ENCODE measurements at regions not wholly inside any gene's neighbourhood (a gene's known extent, or its start where the extent isn't known, plus 50 kb on each side); places are given as distances from the start of the nearest gene placed in this dataset.

DNA sequence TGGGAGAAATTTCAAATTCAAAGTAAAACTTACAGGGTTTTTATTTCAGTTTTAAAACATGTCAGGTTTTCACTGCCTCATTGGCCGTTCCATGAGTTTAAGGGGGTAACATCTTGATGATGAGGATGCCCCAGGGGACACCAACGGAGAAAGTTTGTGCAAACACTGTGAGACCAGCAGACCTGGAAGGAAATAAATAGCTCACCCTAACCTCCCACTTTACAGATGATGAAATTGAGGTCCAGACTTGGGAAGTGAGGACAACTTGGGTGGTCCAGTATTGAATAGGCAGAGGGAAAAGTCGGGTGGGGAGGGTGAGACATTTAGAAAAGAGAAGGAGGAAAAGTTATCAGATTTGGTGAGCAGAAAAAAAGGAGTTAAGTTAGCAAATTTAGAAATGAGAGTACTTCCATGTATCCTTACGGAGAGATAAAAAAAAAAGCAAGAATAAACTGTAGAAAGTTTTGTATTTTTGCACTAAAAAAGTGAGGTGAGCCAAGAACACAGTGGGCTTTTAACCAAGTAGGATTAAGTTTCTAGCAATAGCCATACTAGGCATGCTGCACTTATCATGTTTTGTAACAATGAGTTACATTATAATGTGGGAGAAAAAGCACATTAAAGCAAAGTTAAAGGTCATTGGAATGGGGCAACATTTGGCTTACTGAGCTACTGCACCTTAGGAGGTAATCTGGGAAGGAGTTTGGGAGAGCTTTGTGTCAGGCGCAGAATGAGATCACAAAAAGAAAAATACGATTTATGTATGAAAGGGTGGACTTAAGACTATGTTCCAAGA is 125.1 kb downstream of the GAS1 start:
- Histone ChIP-seq H4K20me1 (ENCODE audit: control insufficient read depth, insufficient read depth, low read depth, low read length) (no peaks in the 10 kb centered on the region), H3K9me3 (ENCODE audit: control insufficient read depth, insufficient read depth, low read length) (no peaks in the 10 kb centered on the region; the same call in 1 of the 2 replicates), H3K4me2 (ENCODE audit: low read length) (no peak overlapping the region), H3K79me2 (ENCODE audit: control insufficient read depth, low read length) (no peaks in the 10 kb centered on the region), H3F3A (ENCODE audit: control insufficient read depth, insufficient read depth) (no peaks in the 10 kb centered on the region), H3K9me2 (replicated peaks; ENCODE audit: control insufficient read depth, low read length) (no peaks in the 10 kb centered on the region), H3K4me1 (ENCODE audit: control insufficient read depth, low read length) (no peaks in the 10 kb centered on the region), H3K36me3 (ENCODE audit: control insufficient read depth, low read length) (no peaks in the 10 kb centered on the region), H3K4me3 (ENCODE audit: low read length) (no peak overlapping the region), H3K27me3 (ENCODE audit: control insufficient read depth, low read length) (no peaks in the 10 kb centered on the region), H3K27ac (ENCODE audit: low read depth, low read length) (no peak overlapping the region)
- TF ChIP-seq EZH2phosphoT487 (IDR thresholded peaks at IDR 0.05; ENCODE audit: borderline replicate concordance, low read length) (no peak), CTCF (IDR thresholded peaks at IDR 0.05; ENCODE audit: low read depth, low read length, poor library complexity, severe bottlenecking) (no peak)

DNA sequence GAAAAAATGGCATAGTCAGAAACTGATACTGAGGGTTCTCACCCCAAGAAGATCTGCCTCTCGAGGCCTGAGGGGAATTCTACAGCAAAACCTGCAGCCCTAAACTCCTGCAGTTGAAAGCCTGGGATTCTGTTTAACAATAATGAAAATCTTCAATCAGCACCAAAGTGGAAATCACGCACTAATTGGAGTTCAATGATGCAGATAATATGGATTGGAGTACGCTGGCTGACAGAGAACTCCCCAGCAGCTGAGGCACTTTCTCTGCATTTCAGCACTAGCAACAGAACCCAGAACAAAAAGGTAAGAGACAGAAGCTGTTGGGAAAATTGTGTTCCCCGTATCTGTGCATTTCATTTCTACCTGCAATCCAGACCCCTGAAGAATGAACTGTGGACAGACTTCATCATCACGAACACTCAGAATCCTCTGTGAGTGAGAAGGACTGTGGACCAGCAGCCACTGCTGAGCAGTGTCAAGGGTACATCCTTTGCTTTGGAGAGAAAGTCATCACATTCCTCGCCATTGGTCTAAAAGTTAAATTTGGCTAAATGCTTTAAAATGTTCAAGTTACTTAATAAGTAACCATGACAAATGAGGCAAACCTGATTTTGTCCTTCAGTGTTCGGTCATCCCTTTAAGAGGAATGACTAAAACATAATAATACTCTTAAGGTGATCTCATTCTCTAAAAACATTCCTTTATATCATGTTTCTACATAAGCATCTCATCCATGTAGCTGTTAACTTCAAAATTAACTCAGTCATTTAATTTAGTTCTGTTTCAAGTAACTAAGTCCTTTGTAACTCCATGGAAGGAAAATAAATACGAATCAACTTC is 126.1 kb downstream of the GAS1 start:
- no peak for TF ChIP-seq CTCF (IDR thresholded peaks at IDR 0.05; ENCODE audit: low read depth, low read length, poor library complexity, severe bottlenecking)
- TF ChIP-seq EZH2phosphoT487 (IDR thresholded peaks at IDR 0.05; ENCODE audit: borderline replicate concordance, low read length) = no peak
- H3K9me2 ChIP-seq (replicated peaks; ENCODE audit: control insufficient read depth, low read length) = no peaks in the 10 kb centered on the region
- no peak overlapping the region for H3K27ac ChIP-seq (ENCODE audit: low read depth, low read length)
- H3K36me3 ChIP-seq (ENCODE audit: control insufficient read depth, low read length) = no peaks in the 10 kb centered on the region
- no peaks in the 10 kb centered on the region for H3K79me2 ChIP-seq (ENCODE audit: control insufficient read depth, low read length)
- H3K9me3 ChIP-seq (ENCODE audit: control insufficient read depth, insufficient read depth, low read length) = no peaks in the 10 kb centered on the region; the same call in 1 of the 2 replicates
- no peaks in the 10 kb centered on the region for H3K27me3 ChIP-seq (ENCODE audit: control insufficient read depth, low read length)
- H4K20me1 ChIP-seq (ENCODE audit: control insufficient read depth, insufficient read depth, low read depth, low read length) = no peaks in the 10 kb centered on the region
- H3F3A ChIP-seq (ENCODE audit: control insufficient read depth, insufficient read depth) = no peaks in the 10 kb centered on the region
- no peak overlapping the region for H3K4me3 ChIP-seq (ENCODE audit: low read length)
- H3K4me2 ChIP-seq (ENCODE audit: low read length) = no peak overlapping the region
- H3K4me1 ChIP-seq (ENCODE audit: control insufficient read depth, low read length) = no peaks in the 10 kb centered on the region

- H3K9me3 ChIP-seq (ENCODE audit: control insufficient read depth, insufficient read depth, low read length) = no peaks in the 10 kb centered on the region; the same call in 1 of the 2 replicates
- no peaks in the 10 kb centered on the region for H3K79me2 ChIP-seq (ENCODE audit: control insufficient read depth, low read length)
- H3K36me3 ChIP-seq (ENCODE audit: control insufficient read depth, low read length) = no peaks in the 10 kb centered on the region
- no peaks in the 10 kb centered on the region for H3F3A ChIP-seq (ENCODE audit: control insufficient read depth, insufficient read depth)
- TF ChIP-seq EZH2phosphoT487 (IDR thresholded peaks at IDR 0.05; ENCODE audit: borderline replicate concordance, low read length) (no peak), CTCF (IDR thresholded peaks at IDR 0.05; ENCODE audit: low read depth, low read length, poor library complexity, severe bottlenecking) (no peak)
- H3K27ac ChIP-seq (ENCODE audit: low read depth, low read length) = no peak overlapping the region
- no peaks in the 10 kb centered on the region for H3K4me1 ChIP-seq (ENCODE audit: control insufficient read depth, low read length)
- no peak overlapping the region for H3K4me2 ChIP-seq (ENCODE audit: low read length)
- H4K20me1 ChIP-seq (ENCODE audit: control insufficient read depth, insufficient read depth, low read depth, low read length) = no peaks in the 10 kb centered on the region
- no peaks in the 10 kb centered on the region for H3K9me2 ChIP-seq (replicated peaks; ENCODE audit: control insufficient read depth, low read length)
- no peaks in the 10 kb centered on the region for H3K27me3 ChIP-seq (ENCODE audit: control insufficient read depth, low read length)
- H3K4me3 ChIP-seq (ENCODE audit: low read length) = no peak overlapping the region
These were observed 127.8 kb downstream of the GAS1 start for GRCh38 chr9:86819552-86819951.

Measured in DOHH2 (cell line).